ENCODE measurements at regions not wholly inside any gene's neighbourhood (a gene's known extent, or its start where the extent isn't known, plus 50 kb on each side); places are given as distances from the start of the nearest gene placed in this dataset.

GRCh38 chr12:78455991-78456390 lies 408.6 kb upstream of the SYT1 start (continued):
- TF ChIP-seq USF2 (IDR thresholded peaks at IDR 0.05; ENCODE audit: borderline replicate concordance, low read depth, low read length) = no peak
- TF ChIP-seq RCOR1 (IDR thresholded peaks at IDR 0.05; ENCODE audit: low read length) = no peak
- TF ChIP-seq EZH2phosphoT487 (IDR thresholded peaks at IDR 0.05; ENCODE audit: borderline replicate concordance, low read depth) = no peak
- TF ChIP-seq MAX (IDR thresholded peaks at IDR 0.05; ENCODE audit: low read depth) = no peak
- TF ChIP-seq MEF2A (IDR thresholded peaks at IDR 0.05; ENCODE audit: borderline replicate concordance, low read depth) = no peak
- TF ChIP-seq SMC3 (IDR thresholded peaks at IDR 0.05; ENCODE audit: low read depth, low read length) = no peak

- Histone ChIP-seq H3K4me2 (no peak overlapping the region), H3K9me2 (no peaks in the 10 kb centered on the region), H3F3A (replicated peaks; ENCODE audit: insufficient read depth) (no peaks in the 10 kb centered on the region), H3K9me3 (no peaks in the 10 kb centered on the region), H4K20me1 (ENCODE audit: insufficient read depth) (no peaks in the 10 kb centered on the region), H3K4me1 (ENCODE audit: control insufficient read depth in 1 of 2, insufficient read depth in 2 of 2, low read depth in 1 of 2, low read length in 1 of 2) (no peaks in the 10 kb centered on the region), H3K27ac (ENCODE audit: low read depth in 2 of 2, low read length in 1 of 2) (no peak overlapping the region), H2AFZ (ENCODE audit: low read depth) (no peak overlapping the region), H3K4me3 (ENCODE audit: low read depth in 2 of 2, low read length in 1 of 2) (no peak overlapping the region), H3K36me3 (replicated peaks in 1 of 2; ENCODE audit: control insufficient read depth in 1 of 2, insufficient read depth in 2 of 2, low read length in 1 of 2) (no peaks in the 10 kb centered on the region), H3K79me2 (ENCODE audit: insufficient read depth) (no peaks in the 10 kb centered on the region), H3K27me3 (ENCODE audit: insufficient read depth) (no peaks in the 10 kb centered on the region), H3K9ac (no peak overlapping the region)
- ChIA-PET CTCF (no interaction called here), POLR2A (no interaction called here)
- DNase-seq = no peak
- no peak for TF ChIP-seq ZBTB33 (IDR thresholded peaks at IDR 0.05; ENCODE audit: borderline replicate concordance, low read depth)
- TF ChIP-seq PBX3 (IDR thresholded peaks at IDR 0.05) = no peak
- no peak for TF ChIP-seq IRF3 (IDR thresholded peaks at IDR 0.05; ENCODE audit: low read depth, low read length)
- no peak for TF ChIP-seq FOXJ3 (CRISPR knock-in tag; IDR thresholded peaks at IDR 0.05)
- no peak for TF ChIP-seq POLR2AphosphoS5 (IDR thresholded peaks at IDR 0.05; ENCODE audit: low read depth, low read length)
- TF ChIP-seq MXI1 (IDR thresholded peaks at IDR 0.05; ENCODE audit: low read depth, low read length) = no peak
- no peak for TF ChIP-seq USF1 (IDR thresholded peaks at IDR 0.05; ENCODE audit: borderline replicate concordance, low read depth)
- TF ChIP-seq YY1 (IDR thresholded peaks at IDR 0.05; ENCODE audit: low read depth) = no peak
- TF ChIP-seq SMC3 (IDR thresholded peaks at IDR 0.05; ENCODE audit: low read depth, low read length) = no peak
- TF ChIP-seq NRF1 (IDR thresholded peaks at IDR 0.05; ENCODE audit: low read depth, low read length) = no peak
- no peak for TF ChIP-seq FOXM1 (IDR thresholded peaks at IDR 0.05; ENCODE audit: low read depth)
- no peak for TF ChIP-seq RAD21 (IDR thresholded peaks at IDR 0.05; ENCODE audit: low read length)
- no peak for TF ChIP-seq GATA2 (CRISPR knock-in tag; IDR thresholded peaks at IDR 0.05)
- TF ChIP-seq RFX5 (IDR thresholded peaks at IDR 0.05; ENCODE audit: low read length) = no peak
- no peak for TF ChIP-seq TEAD4 (IDR thresholded peaks at IDR 0.05; ENCODE audit: borderline replicate concordance, insufficient read depth)
- 94% methylated on average over 1 of the region's 1 CpG for WGBS (ENCODE audit: low lambda C conversion rate)
These were observed 406.6 kb upstream of the SYT1 start for GRCh38 chr12:78457938-78458337.
